ENCODE measurements at regions not wholly inside any gene's neighbourhood (a gene's known extent, or its start where the extent isn't known, plus 50 kb on each side); places are given as distances from the start of the nearest gene placed in this dataset.

GRCh38 chr6:99079058-99079457 is 131.3 kb upstream of the FBXL4 start:
- TF ChIP-seq CTCF (IDR thresholded peaks at IDR 0.05; ENCODE audit: borderline replicate concordance, extremely low read depth, low read length, poor library complexity, severe bottlenecking) (no peak), EZH2 (IDR thresholded peaks at IDR 0.05; ENCODE audit: borderline replicate concordance, low read depth, low read length, severe bottlenecking) (no peak)
